MV-4-11 (cell line): ENCODE measurements at regions not wholly inside any gene's neighbourhood (a gene's known extent, or its start where the extent isn't known, plus 50 kb on each side); places are given as distances from the start of the nearest gene placed in this dataset.
"Not testable (repeated sequence)": the region's sequence is repeated elsewhere in the genome, so short reads cannot be mapped to it uniquely, and the experiment has no call there.

Experiments
- DNase-seq: peaks from one replicate; lab custom pipeline; 2025; lab: John Stamatoyannopoulos, UW

- DNase-seq = no peak
These were observed 286.7 kb downstream of the CPXCR1 start for GRCh38 chrX:89033723-89034122.

DNA sequence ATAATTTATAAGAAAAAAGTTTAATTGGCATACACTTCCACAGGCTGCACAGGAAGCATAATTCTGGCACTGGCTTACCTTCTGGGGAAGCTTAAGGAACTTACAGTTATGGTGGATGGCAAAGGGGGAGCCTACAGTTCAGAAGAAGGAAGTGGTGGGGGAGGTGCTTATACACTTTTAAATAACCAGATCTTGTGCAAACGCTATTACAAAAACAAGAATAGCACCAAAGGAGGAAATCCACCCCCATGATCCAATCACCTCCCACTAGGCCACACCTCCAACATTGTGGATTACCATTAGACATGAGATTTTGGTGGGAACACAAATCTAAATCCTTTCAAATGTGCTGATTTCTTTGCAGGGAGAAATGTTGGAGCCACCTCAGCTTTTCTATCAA, 287.7 kb downstream of the CPXCR1 start:
- DNase-seq = peak; percentile 87

GRCh38 chrX:89053223-89053622, 306.2 kb downstream of the CPXCR1 start:
- DNase-seq = no peak

GRCh38 chrX:89099587-89099986, 352.6 kb downstream of the CPXCR1 start:
- DNase-seq = not testable (repeated sequence)

GRCh38 chrX:89124985-89125384, 378.0 kb downstream of the CPXCR1 start:
- no peak for DNase-seq
